ENCODE measurements at regions not wholly inside any gene's neighbourhood (a gene's known extent, or its start where the extent isn't known, plus 50 kb on each side); places are given as distances from the start of the nearest gene placed in this dataset.

DNA sequence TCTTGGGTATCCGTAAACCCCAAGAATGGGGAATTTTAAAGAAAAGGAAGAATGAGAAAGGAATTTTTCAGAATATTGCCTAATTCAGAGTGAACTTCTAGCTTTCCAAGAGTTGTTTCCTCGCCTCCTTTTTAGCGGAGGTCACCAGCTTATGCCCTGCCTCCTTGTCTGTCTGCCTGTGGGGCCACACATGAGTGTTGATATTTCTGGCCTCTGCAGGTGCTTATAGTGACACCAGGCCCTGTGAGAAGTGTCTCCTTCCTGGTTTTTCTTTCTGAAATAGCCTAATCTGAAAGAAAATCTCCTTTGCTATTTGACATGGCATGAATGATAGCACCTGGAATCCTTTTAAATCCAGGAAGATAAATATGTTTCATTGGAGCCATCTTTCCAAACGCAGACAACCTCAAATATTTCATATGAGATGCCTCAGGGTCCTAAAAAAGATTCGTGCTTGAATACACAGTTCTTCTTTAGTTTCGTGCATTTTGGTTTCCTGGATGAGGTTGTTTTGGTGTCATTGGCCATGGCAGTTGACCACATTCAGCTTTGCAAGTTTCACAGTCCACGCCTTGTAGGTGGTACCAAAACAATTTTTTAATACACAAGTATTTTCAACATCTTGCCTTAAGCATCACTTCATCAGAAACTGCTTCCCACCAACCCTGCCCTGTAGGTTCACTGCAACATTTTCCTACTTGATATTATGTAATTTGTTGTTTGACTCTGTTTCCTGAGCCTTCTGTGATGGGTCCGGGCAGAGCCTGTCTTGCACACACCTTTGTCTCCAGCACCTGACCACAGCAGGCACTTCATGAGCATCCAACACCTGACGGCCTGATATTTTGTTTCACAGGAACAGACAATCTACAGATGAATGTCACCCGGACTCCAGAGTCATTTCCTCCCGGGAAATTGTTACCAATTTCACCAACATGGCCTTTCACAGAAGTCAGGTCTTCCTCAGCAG is 159.4 kb downstream of the C11orf91 start:
- 84 to 89% (median 89%) methylated on average over 11 of the region's 11 CpGs for WGBS, 3 donors
- intact Hi-C loops (cut with DNase I), result loop anchor here in 1 of 2 donors (5.0 to 10.0 kb wide), 2 partner anchors 146 to 284 kb away; no protein-coding TSS in a partner anchor
- ATAC-seq, result no peak

GRCh38 chr11:33540427-33540826 is 160.2 kb downstream of the C11orf91 start:
- Histone ChIP-seq H3K4me3 (no peak overlapping the region), H3K9me3 (no peaks in the 10 kb centered on the region), H3K4me1 (no peaks in the 10 kb centered on the region), H3K27me3 (ENCODE audit: insufficient read depth in 3 of 3, low read length in 2 of 3) (peaks cover 0 to 4% (median under 1%) of the 10 kb centered on the region in 3 donors), H3K36me3 (ENCODE audit: insufficient read depth in 1 of 2, low read depth in 1 of 2) (no peaks in the 10 kb centered on the region), H3K27ac (no peak overlapping the region)
- intact Hi-C loops (cut with DNase I), result loop anchor here in 1 of 2 donors (5.0 to 10.0 kb wide), 2 partner anchors 147 to 284 kb away; no protein-coding TSS in a partner anchor
- no peak for DNase-seq
- TF ChIP-seq CTCF (IDR thresholded peaks at IDR 0.05), result no peak
- ATAC-seq, result no peak

More for the DNA sequence above, 159.4 kb downstream of the C11orf91 start:
- H3K36me3 ChIP-seq (ENCODE audit: insufficient read depth in 1 of 2, low read depth in 1 of 2), result no peaks in the 10 kb centered on the region
- no peaks in the 10 kb centered on the region for H3K4me1 ChIP-seq
- DNase-seq, result no peak
- H3K27me3 ChIP-seq (ENCODE audit: insufficient read depth in 3 of 3, low read length in 2 of 3), result no peaks in the 10 kb centered on the region
- no peak overlapping the region for H3K4me3 ChIP-seq
- TF ChIP-seq CTCF (IDR thresholded peaks at IDR 0.05), result no peak
- H3K27ac ChIP-seq, result no peak overlapping the region
- no peaks in the 10 kb centered on the region for H3K9me3 ChIP-seq

GRCh38 chr11:33539751-33540150 is 160.9 kb downstream of the C11orf91 start:
- Histone ChIP-seq H3K9me3 (no peaks in the 10 kb centered on the region), H3K4me1 (no peaks in the 10 kb centered on the region), H3K4me3 (no peak overlapping the region), H3K36me3 (ENCODE audit: insufficient read depth in 1 of 2, low read depth in 1 of 2) (no peaks in the 10 kb centered on the region), H3K27me3 (ENCODE audit: insufficient read depth in 3 of 3, low read length in 2 of 3) (peaks cover 0 to 5% (median 4%) of the 10 kb centered on the region in 3 donors), H3K27ac (no peak overlapping the region)
- DNase-seq (no peak), ATAC-seq (peak in 2 of 4 donors; percentile 19 to 45)
- intact Hi-C loops (cut with DNase I), result loop anchor here (5.0 to 10.0 kb wide), 3 partner anchors 148 to 285 kb away; partner anchors contain the start of gene KIAA1549L (in 1 of the 2)
- WGBS, 3 donors, result 38 to 44% (median 41%) methylated on average over 3 of the region's 3 CpGs
- TF ChIP-seq CTCF (IDR thresholded peaks at IDR 0.05), result no peak

DNA sequence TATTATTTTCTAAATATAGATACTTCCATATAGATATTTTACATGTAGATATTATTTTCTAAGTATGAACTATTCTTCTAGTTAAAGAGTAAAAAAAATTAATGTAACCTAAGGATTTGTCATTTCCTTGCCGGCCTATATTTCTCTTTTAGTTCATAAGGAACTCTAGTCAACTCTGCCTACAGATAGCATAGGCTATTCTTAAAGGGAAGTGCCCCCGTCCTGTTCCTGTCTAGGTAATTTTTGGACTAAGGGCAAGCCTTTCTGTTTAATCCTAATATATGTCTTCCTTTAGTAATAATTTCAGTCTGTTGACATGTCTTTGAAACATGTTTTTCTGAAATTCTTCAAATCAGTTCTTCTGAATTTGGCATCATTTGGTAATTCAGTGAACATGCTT is 161.9 kb downstream of the C11orf91 start:
- Histone ChIP-seq H3K9me3 (no peaks in the 10 kb centered on the region), H3K4me1 (no peaks in the 10 kb centered on the region), H3K36me3 (ENCODE audit: insufficient read depth in 1 of 2, low read depth in 1 of 2) (no peaks in the 10 kb centered on the region), H3K27ac (no peak overlapping the region), H3K27me3 (ENCODE audit: insufficient read depth in 3 of 3, low read length in 2 of 3) (peaks cover 0 to 5% (median 4%) of the 10 kb centered on the region in 3 donors), H3K4me3 (no peak overlapping the region)
- intact Hi-C loops (cut with DNase I), result loop anchor here in 1 of 2 donors (10.0 kb wide), 1 partner anchor 164 kb away; the partner anchor contains the start of gene KIAA1549L
- DNase-seq, result no peak
- ATAC-seq, result no peak
- TF ChIP-seq CTCF (IDR thresholded peaks at IDR 0.05), result no peak
- WGBS, 3 donors, result 80 to 82% (median 81%) methylated on average over 2 of the region's 2 CpGs

All from psoas muscle (tissue), 7 donors.